GM12878 (cell line): ENCODE measurements at regions not wholly inside any gene's neighbourhood (a gene's known extent, or its start where the extent isn't known, plus 50 kb on each side); places are given as distances from the start of the nearest gene placed in this dataset.

ENCODE experiments used
- ATAC-seq: fragments of 200-7000 bp; cut with Tn5 transposase; 3 replicates; pipeline ENCODE4 v1.9.1; 2020; ENCODE audit warnings: mild to moderate bottlenecking, moderate library complexity
- BruUV-seq: library from RNA; stranded (reverse); fragments of 400-500 nt; replicated peaks from 2 replicates; lab custom pipeline; 2021; lab: Mats Ljungman, UMichigan
- CTCF ChIA-PET: fragments of 300-600 bp; sonication (Branson Sonifier 250); formaldehyde crosslinking; extraction: SDS; loops from one replicate; lab custom pipeline; 2021; ENCODE audit warnings: inconsistent platforms; lab: Yijun Ruan, JAX
- POLR2A ChIA-PET: fragments of 350-600 bp; formaldehyde crosslinking; extraction: SDS; loops from one replicate; lab custom pipeline; 2021; ENCODE audit warnings: inconsistent platforms; lab: Charles Lee
- RAD21 ChIA-PET: fragments of 300-600 bp; sonication (Branson Sonifier 250); formaldehyde crosslinking; loops from one replicate; lab custom pipeline; 2023; ENCODE audit warnings: antibody characterized with exemption; ENCODE audit not compliant: unreplicated experiment; lab: Charles Lee
- SMC1A ChIA-PET: fragments of 300-600 bp; sonication (Branson Sonifier 250); formaldehyde crosslinking; loops from one replicate; lab custom pipeline; 2023; ENCODE audit not compliant: unreplicated experiment, uncharacterized antibody; lab: Charles Lee
- DNase-seq: peaks from one replicate; pipeline ENCODE4 v3.0.0-alpha.2; 2011; ENCODE audit warnings: low read depth, low spot score
- FAIRE-seq: peaks from 3 replicates; lab custom pipeline; 2011; peaks lifted over from hg19 to GRCh38; lab: Jason Lieb, UNC
- H2AFZ ChIP-seq: 2 replicates; pipeline ENCODE4 v1.6.0; 2011; ENCODE audit warnings: low read depth, low read length, control low read depth; ENCODE audit not compliant: control insufficient read depth
- H3K27ac ChIP-seq: 2 replicates; pipeline ENCODE4 v1.5.1; 2011; ENCODE audit warnings: control low read depth; ENCODE audit not compliant: control insufficient read depth, insufficient read depth
- H3K27me3 ChIP-seq, 2 experiments: replicated peaks in 1 of 2; 2 replicates each; pipeline versions ENCODE4 v1.6.0 to v1.6.1; 2011; ENCODE audit warnings: low read length in 1 of 2; ENCODE audit not compliant: control insufficient read depth in 2 of 2, insufficient read depth in 2 of 2
- H3K36me3 ChIP-seq, 2 experiments: 2 replicates each; pipeline ENCODE4 v1.5.1; 2011; ENCODE audit warnings: low read length in 1 of 2; ENCODE audit not compliant: control insufficient read depth in 2 of 2, insufficient read depth in 2 of 2
- H3K4me1 ChIP-seq: 2 replicates; pipeline ENCODE4 v1.6.1; 2011; ENCODE audit warnings: mild to moderate bottlenecking, low read length, moderate library complexity, mixed read lengths; ENCODE audit not compliant: control insufficient read depth, insufficient read depth
- H3K4me2 ChIP-seq: 2 replicates; pipeline ENCODE4 v1.6.0; 2011; ENCODE audit warnings: control low read depth; ENCODE audit not compliant: control insufficient read depth, insufficient read depth
- H3K4me3 ChIP-seq: fragments of 200-600 bp; sonication (generic); 2 replicates; pipeline ENCODE4 v1.5.1; 2016
- H3K79me2 ChIP-seq: 2 replicates; pipeline ENCODE4 v1.6.0; 2011; ENCODE audit warnings: low read length; ENCODE audit not compliant: control insufficient read depth, insufficient read depth
- H3K9ac ChIP-seq: 2 replicates; pipeline ENCODE4 v1.8.0; 2011; ENCODE audit warnings: low read length, control low read depth, mixed read lengths; ENCODE audit not compliant: control insufficient read depth, insufficient read depth
- H3K9me3 ChIP-seq: replicated peaks from 3 replicates; pipeline ENCODE4 v1.5.1; 2011; ENCODE audit warnings: mild to moderate bottlenecking, low read length; ENCODE audit not compliant: control insufficient read depth, insufficient read depth
- H4K20me1 ChIP-seq: 2 replicates; pipeline ENCODE4 v1.6.0; 2011; ENCODE audit not compliant: control insufficient read depth, insufficient read depth
- BCL11A ChIP-seq: IDR thresholded peaks from 2 replicates; pipeline ENCODE4 v1.6.1; 2011; ENCODE audit warnings: low read depth, low read length
- FOS ChIP-seq: IDR thresholded peaks from 3 replicates; pipeline ENCODE4 v1.6.1; 2011; ENCODE audit warnings: borderline replicate concordance; ENCODE audit not compliant: insufficient read length; ENCODE audit errors: extremely low read depth
- GATAD2B ChIP-seq: fragments of 450-650 bp; conservative IDR thresholded peaks from 2 replicates; pipeline ENCODE4 v1.6.1; 2017; ENCODE audit warnings: low read depth, mild to moderate bottlenecking, moderate library complexity
- HDAC6 ChIP-seq: fragments of 200-600 bp; sonication (generic); IDR thresholded peaks from one replicate; pipeline ENCODE4 v1.8.0; 2017; ENCODE audit warnings: antibody characterized with exemption; ENCODE audit not compliant: unreplicated experiment
- MEF2A ChIP-seq: IDR thresholded peaks from 2 replicates; pipeline ENCODE4 v1.6.1; 2011; ENCODE audit warnings: low read depth, mild to moderate bottlenecking, low read length, moderate library complexity; ENCODE audit not compliant: insufficient read depth
- NR2C2 ChIP-seq: IDR thresholded peaks from 2 replicates; pipeline ENCODE4 v1.6.1; 2011; ENCODE audit warnings: borderline replicate concordance, low read depth; ENCODE audit not compliant: control insufficient read depth, insufficient read length
- NR2F1 ChIP-seq: fragments of 450-650 bp; conservative IDR thresholded peaks from 2 replicates; pipeline ENCODE4 v1.6.1; 2017; ENCODE audit warnings: mild to moderate bottlenecking
- RBBP5 ChIP-seq: fragments of 200-600 bp; sonication (generic); conservative IDR thresholded peaks from 2 replicates; pipeline ENCODE4 v1.6.1; 2016
- RCOR1 ChIP-seq: conservative IDR thresholded peaks from 2 replicates; pipeline ENCODE4 v1.6.1; 2012; ENCODE audit warnings: low read depth, low read length, improper control_type of control experiment
- SPI1 ChIP-seq: IDR thresholded peaks from 2 replicates; pipeline ENCODE4 v1.6.1; 2011; ENCODE audit warnings: low read depth, mild to moderate bottlenecking, low read length, moderate library complexity, borderline replicate concordance; ENCODE audit not compliant: insufficient read depth
- ZZZ3 ChIP-seq: IDR thresholded peaks from 2 replicates; pipeline ENCODE4 v1.6.1; 2011; ENCODE audit warnings: low read depth; ENCODE audit not compliant: control insufficient read depth, insufficient read length
- WGBS: methylation state at CpG from one replicate; pipeline ENCODE4 v1.1.6; 2016; ENCODE audit warnings: low lambda C conversion rate; ENCODE audit not compliant: insufficient replicate concordance, insufficient coverage; ENCODE audit errors: missing lambda C conversion rate; 5-methylcytosine and 5-hydroxymethylcytosine counted together
- in situ Hi-C: fragments of 300-500 bp; cut with MboI; formaldehyde crosslinking; loops from 9 replicates; pipeline ENCODE4 v1.14.3; 2018; ENCODE audit warnings: mixed read lengths
- intact Hi-C: fragments of 100-400 bp; cut with micrococcal nuclease; formaldehyde crosslinking; loops from one replicate; pipeline ENCODE4 v1.14.2; 2022; ENCODE audit not compliant: unreplicated experiment
- TF ChIP-seq, protein P1 (sequence below): fragments of 450-650 bp; formaldehyde crosslinking; IDR thresholded peaks from 2 replicates; pipeline ENCODE4 v1.5.0; 2022; ENCODE audit warnings: mild to moderate bottlenecking, missing genetic modification characterization
- TF ChIP-seq, protein P2 (sequence below): fragments of 450-650 bp; formaldehyde crosslinking; IDR thresholded peaks from 2 replicates; pipeline ENCODE4 v1.4.0; 2022; ENCODE audit warnings: mild to moderate bottlenecking, moderate library complexity
- TF ChIP-seq, protein P3 (sequence below): IDR thresholded peaks from 2 replicates; pipeline ENCODE4 v1.6.1; 2012; ENCODE audit warnings: low read depth, low read length, improper control_type of control experiment
- TF ChIP-seq, protein P4 (sequence below): fragments of 150-350 bp; IDR thresholded peaks from 2 replicates; pipeline ENCODE4 v1.6.1; 2016; ENCODE audit warnings: low read depth, low read length

DNA sequence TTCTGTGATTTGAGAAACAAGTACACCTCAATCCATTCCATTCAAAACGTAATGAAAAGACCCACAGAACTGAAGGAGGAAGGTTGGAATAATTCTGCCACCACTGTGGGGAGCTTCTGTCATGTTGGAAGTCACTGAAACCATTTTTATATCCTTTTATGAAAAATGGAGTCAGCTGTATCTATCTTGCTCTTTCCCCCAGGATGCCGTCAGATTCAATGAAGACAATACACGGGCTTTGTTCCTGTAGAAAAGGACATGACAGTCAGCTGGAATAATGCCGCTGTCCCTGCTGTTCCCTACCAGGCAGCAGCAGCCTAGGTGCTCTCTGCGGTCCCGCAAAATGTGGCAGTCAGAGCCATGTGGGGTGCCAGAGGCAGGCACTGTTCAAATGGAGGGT lies 52.5 kb upstream of the APCDD1 start:
- Histone ChIP-seq H4K20me1 (no peaks in the 10 kb centered on the region), H3K79me2 (no peaks in the 10 kb centered on the region), H3K4me2 (no peak overlapping the region), H3K4me1 (no peaks in the 10 kb centered on the region), H2AFZ (no peak overlapping the region), H3K27me3 (no peaks in the 10 kb centered on the region; a peak in 2 of 4 replicates), H3K9ac (no peak overlapping the region), H3K4me3 (no peak overlapping the region), H3K36me3 (no peaks in the 10 kb centered on the region), H3K9me3 (no peaks in the 10 kb centered on the region), H3K27ac (no peak overlapping the region)
- FAIRE-seq = no peak
- ATAC-seq = no peak
- in situ Hi-C loops (no loop called here), intact Hi-C loops (no loop called here)
- ChIA-PET SMC1A (no interaction called here), CTCF (no interaction called here), POLR2A (no interaction called here), RAD21 (interaction anchor here (0.5 kb wide), 1 partner anchor 490 kb away, joined by 4 read pairs; no protein-coding TSS in a partner anchor)
- DNase-seq = no peak
- 64% methylated on average over 6 of the region's 6 CpGs for WGBS
- BruUV-seq = no TSS peak
- TF ChIP-seq, protein P1, sequence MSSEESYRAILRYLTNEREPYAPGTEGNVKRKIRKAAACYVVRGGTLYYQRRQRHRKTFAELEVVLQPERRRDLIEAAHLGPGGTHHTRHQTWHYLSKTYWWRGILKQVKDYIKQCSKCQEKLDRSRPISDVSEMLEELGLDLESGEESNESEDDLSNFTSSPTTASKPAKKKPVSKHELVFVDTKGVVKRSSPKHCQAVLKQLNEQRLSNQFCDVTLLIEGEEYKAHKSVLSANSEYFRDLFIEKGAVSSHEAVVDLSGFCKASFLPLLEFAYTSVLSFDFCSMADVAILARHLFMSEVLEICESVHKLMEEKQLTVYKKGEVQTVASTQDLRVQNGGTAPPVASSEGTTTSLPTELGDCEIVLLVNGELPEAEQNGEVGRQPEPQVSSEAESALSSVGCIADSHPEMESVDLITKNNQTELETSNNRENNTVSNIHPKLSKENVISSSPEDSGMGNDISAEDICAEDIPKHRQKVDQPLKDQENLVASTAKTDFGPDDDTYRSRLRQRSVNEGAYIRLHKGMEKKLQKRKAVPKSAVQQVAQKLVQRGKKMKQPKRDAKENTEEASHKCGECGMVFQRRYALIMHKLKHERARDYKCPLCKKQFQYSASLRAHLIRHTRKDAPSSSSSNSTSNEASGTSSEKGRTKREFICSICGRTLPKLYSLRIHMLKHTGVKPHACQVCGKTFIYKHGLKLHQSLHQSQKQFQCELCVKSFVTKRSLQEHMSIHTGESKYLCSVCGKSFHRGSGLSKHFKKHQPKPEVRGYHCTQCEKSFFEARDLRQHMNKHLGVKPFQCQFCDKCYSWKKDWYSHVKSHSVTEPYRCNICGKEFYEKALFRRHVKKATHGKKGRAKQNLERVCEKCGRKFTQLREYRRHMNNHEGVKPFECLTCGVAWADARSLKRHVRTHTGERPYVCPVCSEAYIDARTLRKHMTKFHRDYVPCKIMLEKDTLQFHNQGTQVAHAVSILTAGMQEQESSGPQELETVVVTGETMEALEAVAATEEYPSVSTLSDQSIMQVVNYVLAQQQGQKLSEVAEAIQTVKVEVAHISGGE (CRISPR knock-in tag) = no peak
- TF ChIP-seq RCOR1 (no peak), HDAC6 (no peak), RBBP5 (no peak), MEF2A (no peak), NR2C2 (no peak), GATAD2B (no peak), ZZZ3 (no peak), FOS (no peak), SPI1 (no peak), NR2F1 (no peak), BCL11A (no peak)
- TF ChIP-seq, protein P2, sequence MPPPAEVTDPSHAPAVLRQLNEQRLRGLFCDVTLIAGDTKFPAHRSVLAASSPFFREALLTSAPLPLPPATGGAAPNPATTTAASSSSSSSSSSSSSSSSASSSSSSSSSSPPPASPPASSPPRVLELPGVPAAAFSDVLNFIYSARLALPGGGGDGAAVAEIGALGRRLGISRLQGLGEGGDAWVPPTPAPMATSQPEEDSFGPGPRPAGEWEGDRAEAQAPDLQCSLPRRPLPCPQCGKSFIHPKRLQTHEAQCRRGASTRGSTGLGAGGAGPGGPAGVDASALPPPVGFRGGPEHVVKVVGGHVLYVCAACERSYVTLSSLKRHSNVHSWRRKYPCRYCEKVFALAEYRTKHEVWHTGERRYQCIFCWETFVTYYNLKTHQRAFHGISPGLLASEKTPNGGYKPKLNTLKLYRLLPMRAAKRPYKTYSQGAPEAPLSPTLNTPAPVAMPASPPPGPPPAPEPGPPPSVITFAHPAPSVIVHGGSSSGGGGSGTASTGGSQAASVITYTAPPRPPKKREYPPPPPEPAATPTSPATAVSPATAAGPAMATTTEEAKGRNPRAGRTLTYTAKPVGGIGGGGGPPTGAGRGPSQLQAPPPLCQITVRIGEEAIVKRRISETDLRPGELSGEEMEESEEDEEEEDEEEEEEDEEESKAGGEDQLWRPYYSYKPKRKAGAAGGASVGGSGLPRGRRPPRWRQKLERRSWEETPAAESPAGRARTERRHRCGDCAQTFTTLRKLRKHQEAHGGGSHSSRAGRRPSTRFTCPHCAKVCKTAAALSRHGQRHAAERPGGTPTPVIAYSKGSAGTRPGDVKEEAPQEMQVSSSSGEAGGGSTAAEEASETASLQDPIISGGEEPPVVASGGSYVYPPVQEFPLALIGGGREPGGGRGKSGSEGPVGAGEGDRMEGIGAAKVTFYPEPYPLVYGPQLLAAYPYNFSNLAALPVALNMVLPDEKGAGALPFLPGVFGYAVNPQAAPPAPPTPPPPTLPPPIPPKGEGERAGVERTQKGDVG (CRISPR knock-in tag) = no peak
- TF ChIP-seq, protein P3, sequence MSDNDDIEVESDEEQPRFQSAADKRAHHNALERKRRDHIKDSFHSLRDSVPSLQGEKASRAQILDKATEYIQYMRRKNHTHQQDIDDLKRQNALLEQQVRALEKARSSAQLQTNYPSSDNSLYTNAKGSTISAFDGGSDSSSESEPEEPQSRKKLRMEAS = no peak
- TF ChIP-seq, protein P4, sequence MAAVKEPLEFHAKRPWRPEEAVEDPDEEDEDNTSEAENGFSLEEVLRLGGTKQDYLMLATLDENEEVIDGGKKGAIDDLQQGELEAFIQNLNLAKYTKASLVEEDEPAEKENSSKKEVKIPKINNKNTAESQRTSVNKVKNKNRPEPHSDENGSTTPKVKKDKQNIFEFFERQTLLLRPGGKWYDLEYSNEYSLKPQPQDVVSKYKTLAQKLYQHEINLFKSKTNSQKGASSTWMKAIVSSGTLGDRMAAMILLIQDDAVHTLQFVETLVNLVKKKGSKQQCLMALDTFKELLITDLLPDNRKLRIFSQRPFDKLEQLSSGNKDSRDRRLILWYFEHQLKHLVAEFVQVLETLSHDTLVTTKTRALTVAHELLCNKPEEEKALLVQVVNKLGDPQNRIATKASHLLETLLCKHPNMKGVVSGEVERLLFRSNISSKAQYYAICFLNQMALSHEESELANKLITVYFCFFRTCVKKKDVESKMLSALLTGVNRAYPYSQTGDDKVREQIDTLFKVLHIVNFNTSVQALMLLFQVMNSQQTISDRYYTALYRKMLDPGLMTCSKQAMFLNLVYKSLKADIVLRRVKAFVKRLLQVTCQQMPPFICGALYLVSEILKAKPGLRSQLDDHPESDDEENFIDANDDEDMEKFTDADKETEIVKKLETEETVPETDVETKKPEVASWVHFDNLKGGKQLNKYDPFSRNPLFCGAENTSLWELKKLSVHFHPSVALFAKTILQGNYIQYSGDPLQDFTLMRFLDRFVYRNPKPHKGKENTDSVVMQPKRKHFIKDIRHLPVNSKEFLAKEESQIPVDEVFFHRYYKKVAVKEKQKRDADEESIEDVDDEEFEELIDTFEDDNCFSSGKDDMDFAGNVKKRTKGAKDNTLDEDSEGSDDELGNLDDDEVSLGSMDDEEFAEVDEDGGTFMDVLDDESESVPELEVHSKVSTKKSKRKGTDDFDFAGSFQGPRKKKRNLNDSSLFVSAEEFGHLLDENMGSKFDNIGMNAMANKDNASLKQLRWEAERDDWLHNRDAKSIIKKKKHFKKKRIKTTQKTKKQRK = no peak
